ENCODE measurements at regions not wholly inside any gene's neighbourhood (a gene's known extent, or its start where the extent isn't known, plus 50 kb on each side); places are given as distances from the start of the nearest gene placed in this dataset.

- no peak for TF ChIP-seq CTCF (IDR thresholded peaks at IDR 0.05)
- no peak for TF ChIP-seq POLR2A (IDR thresholded peaks at IDR 0.05)
Observed at GRCh38 chr16:85435286-85435685, 177.8 kb upstream of the GSE1 start.

All from body of pancreas (tissue), 4 donors.